ENCODE measurements at regions not wholly inside any gene's neighbourhood (a gene's known extent, or its start where the extent isn't known, plus 50 kb on each side); places are given as distances from the start of the nearest gene placed in this dataset.

GRCh38 chr10:118118716-118119115, 72.0 kb upstream of the RAB11FIP2 start:
- H3K27ac ChIP-seq: no peak overlapping the region
- H3K27me3 ChIP-seq: no peaks in the 10 kb centered on the region
- no peaks in the 10 kb centered on the region for H3K36me3 ChIP-seq
- peaks cover 0 to 3% (median 0%) of the 10 kb centered on the region in 4 donors for H3K9me3 ChIP-seq
- DNase-seq: no peak
- TF ChIP-seq CTCF (IDR thresholded peaks at IDR 0.05) (no peak), EP300 (IDR thresholded peaks at IDR 0.05) (no peak), POLR2AphosphoS5 (IDR thresholded peaks at IDR 0.05) (no peak), POLR2A (IDR thresholded peaks at IDR 0.05) (no peak)
- H3K4me3 ChIP-seq: no peak overlapping the region
- intact Hi-C loops (cut with DNase I; ENCODE audit: low total_unique reads): no loop called here
- H3K4me1 ChIP-seq: peaks cover 0 to 6% (median 0%) of the 10 kb centered on the region in 4 donors

- Histone ChIP-seq H3K9me3 (no peaks in the 10 kb centered on the region), H3K27me3 (no peaks in the 10 kb centered on the region), H3K4me1 (peaks cover 0 to 6% (median 0%) of the 10 kb centered on the region in 4 donors), H3K36me3 (no peaks in the 10 kb centered on the region), H3K27ac (no peak overlapping the region), H3K4me3 (no peak overlapping the region)
- 53 to 70% (median 62%) methylated on average over 10 of the region's 10 CpGs for WGBS, 5 donors
- no peak for TF ChIP-seq EP300 (IDR thresholded peaks at IDR 0.05)
- peak in 1 of 2 donors; percentile 32 for DNase-seq
- intact Hi-C loops (cut with DNase I; ENCODE audit: low total_unique reads): no loop called here
Measured at GRCh38 chr10:118116715-118117449, 70.1 kb upstream of the RAB11FIP2 start.

GRCh38 chr10:118116362-118116714, 69.6 kb upstream of the RAB11FIP2 start:
- no peak overlapping the region for H3K27ac ChIP-seq
- H3K4me3 ChIP-seq: no peak overlapping the region
- intact Hi-C loops (cut with DNase I; ENCODE audit: low total_unique reads): no loop called here
- no peaks in the 10 kb centered on the region for H3K36me3 ChIP-seq
- no peaks in the 10 kb centered on the region for H3K27me3 ChIP-seq
- H3K9me3 ChIP-seq: no peaks in the 10 kb centered on the region
- DNase-seq: no peak
- TF ChIP-seq EP300 (IDR thresholded peaks at IDR 0.05): no peak
- no peak for TF ChIP-seq POLR2A (IDR thresholded peaks at IDR 0.05)
- no peak for TF ChIP-seq CTCF (IDR thresholded peaks at IDR 0.05)
- TF ChIP-seq POLR2AphosphoS5 (IDR thresholded peaks at IDR 0.05): no peak
- peaks cover 0 to 6% (median 0%) of the 10 kb centered on the region in 4 donors for H3K4me1 ChIP-seq
- WGBS, 5 donors: 59 to 72% (median 65%) methylated on average over 6 of the region's 6 CpGs

GRCh38 chr10:118115701-118116100, 69.0 kb upstream of the RAB11FIP2 start:
- WGBS, 5 donors: 88 to 93% (median 89%) methylated on average over 8 of the region's 8 CpGs
- no peak overlapping the region for H3K4me3 ChIP-seq
- H3K36me3 ChIP-seq: no peaks in the 10 kb centered on the region
- no peak for DNase-seq
- no peaks in the 10 kb centered on the region for H3K27me3 ChIP-seq
- TF ChIP-seq POLR2AphosphoS5 (IDR thresholded peaks at IDR 0.05) (no peak), EP300 (IDR thresholded peaks at IDR 0.05) (no peak), CTCF (IDR thresholded peaks at IDR 0.05) (no peak), POLR2A (IDR thresholded peaks at IDR 0.05) (no peak)
- no peak overlapping the region for H3K27ac ChIP-seq
- no peaks in the 10 kb centered on the region for H3K9me3 ChIP-seq
- peaks cover 0 to 6% (median 0%) of the 10 kb centered on the region in 4 donors for H3K4me1 ChIP-seq
- intact Hi-C loops (cut with DNase I; ENCODE audit: low total_unique reads): no loop called here

GRCh38 chr10:118114992-118115391, 68.3 kb upstream of the RAB11FIP2 start:
- no peak for TF ChIP-seq CTCF (IDR thresholded peaks at IDR 0.05)
- no peak for TF ChIP-seq EP300 (IDR thresholded peaks at IDR 0.05)
- TF ChIP-seq POLR2AphosphoS5 (IDR thresholded peaks at IDR 0.05): no peak
- TF ChIP-seq POLR2A (IDR thresholded peaks at IDR 0.05): no peak
- Histone ChIP-seq H3K36me3 (no peaks in the 10 kb centered on the region), H3K4me1 (peaks cover 0 to 6% (median 0%) of the 10 kb centered on the region in 4 donors), H3K4me3 (no peak overlapping the region), H3K27me3 (no peaks in the 10 kb centered on the region), H3K9me3 (no peaks in the 10 kb centered on the region), H3K27ac (no peak overlapping the region)
- intact Hi-C loops (cut with DNase I; ENCODE audit: low total_unique reads): no loop called here
- 19 to 54% (median 28%) methylated on average over 1 of the region's 1 CpG for WGBS, 5 donors
- DNase-seq: no peak

Measured in stomach (tissue), 8 donors.